GM23338 (cell line): ENCODE measurements at regions not wholly inside any gene's neighbourhood (a gene's known extent, or its start where the extent isn't known, plus 50 kb on each side); places are given as distances from the start of the nearest gene placed in this dataset.

Experiments
- POLR2AphosphoS5 ChIP-seq: IDR thresholded peaks from 2 replicates; pipeline ENCODE4 v1.6.1; 2016; ENCODE audit warnings: antibody characterized with exemption, low read depth
- STAT1 ChIP-seq: IDR thresholded peaks from one replicate; pipeline ENCODE4 v1.6.1; 2016; ENCODE audit warnings: antibody characterized with exemption; ENCODE audit not compliant: unreplicated experiment
- TF ChIP-seq, protein P1 (sequence below), 2 experiments: fragments of 200-600 bp in 1 of 2; sonication (generic) in 1 of 2; conservative IDR thresholded peaks; 2 replicates each; pipeline versions ENCODE4 v1.5.1 to v1.6.1; 2016 to 2017; ENCODE audit warnings: antibody characterized with exemption in 2 of 2, low read depth in 2 of 2, mild to moderate bottlenecking in 2 of 2, moderate library complexity in 1 of 2

DNA sequence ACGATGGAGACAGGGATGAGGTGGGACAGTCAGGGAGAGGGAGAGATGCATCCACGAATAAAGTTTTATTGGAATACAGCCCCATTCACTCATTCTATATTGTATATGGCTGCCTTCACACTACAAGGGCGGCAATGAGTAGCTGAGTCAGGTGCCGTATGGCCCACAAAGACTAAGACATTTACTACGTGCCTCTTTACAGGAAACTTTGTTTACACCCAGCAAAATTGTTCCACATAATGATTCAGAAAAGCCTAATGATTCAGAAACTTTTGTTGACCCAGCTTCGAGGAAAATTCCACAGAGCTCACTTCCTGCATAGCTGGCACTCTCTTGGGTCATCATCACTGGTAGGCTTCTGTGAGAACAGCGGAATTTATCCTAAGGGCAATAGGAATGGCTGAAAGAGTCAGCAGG is 87.3 kb upstream of the PEG3 start:
- TF ChIP-seq, protein P1, sequence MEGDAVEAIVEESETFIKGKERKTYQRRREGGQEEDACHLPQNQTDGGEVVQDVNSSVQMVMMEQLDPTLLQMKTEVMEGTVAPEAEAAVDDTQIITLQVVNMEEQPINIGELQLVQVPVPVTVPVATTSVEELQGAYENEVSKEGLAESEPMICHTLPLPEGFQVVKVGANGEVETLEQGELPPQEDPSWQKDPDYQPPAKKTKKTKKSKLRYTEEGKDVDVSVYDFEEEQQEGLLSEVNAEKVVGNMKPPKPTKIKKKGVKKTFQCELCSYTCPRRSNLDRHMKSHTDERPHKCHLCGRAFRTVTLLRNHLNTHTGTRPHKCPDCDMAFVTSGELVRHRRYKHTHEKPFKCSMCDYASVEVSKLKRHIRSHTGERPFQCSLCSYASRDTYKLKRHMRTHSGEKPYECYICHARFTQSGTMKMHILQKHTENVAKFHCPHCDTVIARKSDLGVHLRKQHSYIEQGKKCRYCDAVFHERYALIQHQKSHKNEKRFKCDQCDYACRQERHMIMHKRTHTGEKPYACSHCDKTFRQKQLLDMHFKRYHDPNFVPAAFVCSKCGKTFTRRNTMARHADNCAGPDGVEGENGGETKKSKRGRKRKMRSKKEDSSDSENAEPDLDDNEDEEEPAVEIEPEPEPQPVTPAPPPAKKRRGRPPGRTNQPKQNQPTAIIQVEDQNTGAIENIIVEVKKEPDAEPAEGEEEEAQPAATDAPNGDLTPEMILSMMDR (conservative IDR thresholded peaks at IDR 0.05; ENCODE audit: low read depth in 2 of 2): no peak
- no peak for TF ChIP-seq POLR2AphosphoS5
- no peak for TF ChIP-seq STAT1
